ENCODE measurements at regions not wholly inside any gene's neighbourhood (a gene's known extent, or its start where the extent isn't known, plus 50 kb on each side); places are given as distances from the start of the nearest gene placed in this dataset.

DNA sequence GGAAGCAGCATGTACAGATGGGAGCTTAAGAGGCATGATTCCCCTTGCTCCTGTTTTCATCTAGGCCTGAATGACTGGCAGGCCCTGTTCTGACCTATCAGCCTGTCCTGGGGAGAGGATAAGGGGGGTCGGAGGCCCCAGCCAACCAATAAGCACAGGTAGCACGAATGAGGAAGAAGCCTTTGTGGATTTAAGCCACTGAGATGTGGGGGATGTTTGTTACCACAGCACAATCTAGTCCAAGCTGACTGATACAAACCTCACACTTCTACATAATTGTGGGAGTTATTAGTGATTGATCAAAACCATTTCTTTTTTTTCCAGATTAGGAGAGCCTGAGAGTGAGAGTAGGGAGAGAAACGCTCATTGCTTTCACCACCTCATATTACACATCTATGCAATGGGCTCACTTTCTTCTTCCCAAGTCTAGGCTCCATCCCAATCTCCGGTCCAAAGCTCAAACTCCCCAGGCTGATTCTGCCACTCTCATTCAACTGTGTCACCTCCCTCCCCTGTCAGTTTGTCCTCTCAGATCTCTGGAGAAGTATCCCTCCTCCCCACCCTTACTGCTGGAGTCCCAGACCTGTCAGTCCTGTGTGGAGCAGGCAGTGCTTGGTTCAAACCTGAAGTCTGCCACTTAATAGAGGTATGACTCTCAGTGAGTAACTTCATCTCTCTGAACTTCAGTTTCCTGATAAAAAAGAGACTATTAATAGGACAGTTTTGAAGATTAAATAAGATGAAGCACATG is 220.5 kb downstream of the PTPRU start:
- ATAC-seq (no peak), DNase-seq (ENCODE audit: low read depth in 1 of 2, low spot score in 1 of 2) (no peak), FAIRE-seq (no peak)
- Histone ChIP-seq H3K4me2 (no peak overlapping the region), H3K4me3 (no peak overlapping the region), H3K4me1 (no peaks in the 10 kb centered on the region), H3K9me3 (no peaks in the 10 kb centered on the region), H3K27ac (no peak overlapping the region)
- ChIA-PET CTCF (no interaction called here), POLR2A (no interaction called here)
- WGBS (ENCODE audit: missing lambda C conversion rate) = 15% methylated on average over 4 of the region's 4 CpGs
- TF ChIP-seq JUN (IDR thresholded peaks at IDR 0.05) (no peak), RNF2 (IDR thresholded peaks at IDR 0.05; ENCODE audit: borderline replicate concordance, low read depth) (no peak), ZC3H11A (IDR thresholded peaks at IDR 0.05) (no peak), MAFK (IDR thresholded peaks at IDR 0.05; ENCODE audit: partially characterized antibody) (no peak), SREBF2 (IDR thresholded peaks at IDR 0.05) (no peak), HOXB5 (CRISPR knock-in tag; IDR thresholded peaks at IDR 0.05) (no peak), TFCP2L1 (CRISPR knock-in tag; IDR thresholded peaks at IDR 0.05) (no peak), KDM1A (IDR thresholded peaks at IDR 0.05; ENCODE audit: low read depth) (no peak), NFE2L2 (conservative IDR thresholded peaks at IDR 0.05; ENCODE audit: low read length) (no peak)
- TF ChIP-seq, protein P1, sequence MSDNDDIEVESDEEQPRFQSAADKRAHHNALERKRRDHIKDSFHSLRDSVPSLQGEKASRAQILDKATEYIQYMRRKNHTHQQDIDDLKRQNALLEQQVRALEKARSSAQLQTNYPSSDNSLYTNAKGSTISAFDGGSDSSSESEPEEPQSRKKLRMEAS (IDR thresholded peaks at IDR 0.05) = no peak

DNA sequence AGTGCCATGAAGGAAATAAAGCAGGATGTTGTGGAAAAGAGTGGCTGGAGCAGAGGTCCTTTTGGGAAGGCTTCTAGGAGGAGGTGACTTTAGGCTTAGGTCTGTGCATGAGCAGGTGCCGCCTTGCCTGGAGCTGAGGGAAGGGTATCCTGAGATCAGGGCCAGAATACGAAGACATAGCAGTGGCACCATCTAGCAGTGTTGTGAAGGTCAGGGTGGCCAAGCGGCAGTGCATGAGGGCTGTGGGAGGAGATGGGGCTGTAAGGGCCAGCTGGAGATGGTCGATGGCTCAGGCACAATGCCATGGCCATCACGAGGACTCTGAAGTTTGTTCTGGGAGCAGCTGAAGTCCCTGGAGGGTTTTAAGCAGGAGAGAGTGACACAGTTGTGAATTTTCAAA is 219.5 kb downstream of the PTPRU start:
- POLR2A ChIA-PET = no interaction called here
- FAIRE-seq (no peak), ATAC-seq (no peak), DNase-seq (ENCODE audit: low read depth in 1 of 2, low spot score in 1 of 2) (no peak)
- WGBS (ENCODE audit: missing lambda C conversion rate) = 29% methylated on average over 5 of the region's 5 CpGs
- no peaks in the 10 kb centered on the region for H3K9me3 ChIP-seq
- no peak for TF ChIP-seq JUNB (IDR thresholded peaks at IDR 0.05)
- TF ChIP-seq MAZ (IDR thresholded peaks at IDR 0.05; ENCODE audit: borderline replicate concordance, low read depth, low read length) = no peak
- TF ChIP-seq, protein P2, sequence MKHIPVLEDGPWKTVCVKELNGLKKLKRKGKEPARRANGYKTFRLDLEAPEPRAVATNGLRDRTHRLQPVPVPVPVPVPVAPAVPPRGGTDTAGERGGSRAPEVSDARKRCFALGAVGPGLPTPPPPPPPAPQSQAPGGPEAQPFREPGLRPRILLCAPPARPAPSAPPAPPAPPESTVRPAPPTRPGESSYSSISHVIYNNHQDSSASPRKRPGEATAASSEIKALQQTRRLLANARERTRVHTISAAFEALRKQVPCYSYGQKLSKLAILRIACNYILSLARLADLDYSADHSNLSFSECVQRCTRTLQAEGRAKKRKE (CRISPR knock-in tag; IDR thresholded peaks at IDR 0.05; ENCODE audit: low read depth) = no peak
- TF ChIP-seq POLR2A (IDR thresholded peaks at IDR 0.05; ENCODE audit: low read length) = no peak
- TF ChIP-seq HOXB5 (CRISPR knock-in tag; IDR thresholded peaks at IDR 0.05) = no peak
- no peak for TF ChIP-seq FOSB (CRISPR knock-in tag; IDR thresholded peaks at IDR 0.05)
- no peak for TF ChIP-seq FOXS1 (CRISPR knock-in tag; IDR thresholded peaks at IDR 0.05)
- TF ChIP-seq E2F6 (IDR thresholded peaks at IDR 0.05; ENCODE audit: borderline replicate concordance, low read depth) = no peak
- TF ChIP-seq HOXB13 (CRISPR knock-in tag; IDR thresholded peaks at IDR 0.05; ENCODE audit: low read depth) = no peak
- TF ChIP-seq NFE2L2 (conservative IDR thresholded peaks at IDR 0.05; ENCODE audit: low read length) = no peak
- TF ChIP-seq RNF2 (IDR thresholded peaks at IDR 0.05; ENCODE audit: borderline replicate concordance, low read depth) = no peak
- TF ChIP-seq EP300 (IDR thresholded peaks at IDR 0.05) = no peak
- no peak overlapping the region for H3K27ac ChIP-seq
- H3K4me2 ChIP-seq = no peak overlapping the region
- CTCF ChIA-PET = no interaction called here
- H3K4me3 ChIP-seq = no peak overlapping the region
- H3K4me1 ChIP-seq = no peaks in the 10 kb centered on the region

- TF ChIP-seq RAD21 (conservative IDR thresholded peaks at IDR 0.05 in 1 of 2, IDR thresholded peaks at IDR 0.05 in 1 of 2) = no peak
- TF ChIP-seq POLR2A (IDR thresholded peaks at IDR 0.05; ENCODE audit: low read length) = no peak
- TF ChIP-seq HOXB13 (CRISPR knock-in tag; IDR thresholded peaks at IDR 0.05; ENCODE audit: low read depth) = no peak
- no peak for TF ChIP-seq SMC3 (IDR thresholded peaks at IDR 0.05)
- TF ChIP-seq MAFK (IDR thresholded peaks at IDR 0.05; ENCODE audit: partially characterized antibody) = no peak
- no peak for TF ChIP-seq EP300 (IDR thresholded peaks at IDR 0.05)
- TF ChIP-seq GATA3 (IDR thresholded peaks at IDR 0.05; ENCODE audit: borderline replicate concordance) = no peak
- TF ChIP-seq TP53 (CRISPR knock-in tag; IDR thresholded peaks at IDR 0.05) = no peak
- TF ChIP-seq CEBPB (IDR thresholded peaks at IDR 0.05) = no peak
- no peak for TF ChIP-seq ZFP36 (IDR thresholded peaks at IDR 0.05; ENCODE audit: borderline replicate concordance, partially characterized antibody)
- TF ChIP-seq JUNB (IDR thresholded peaks at IDR 0.05) = no peak
- TF ChIP-seq, protein P2 (CRISPR knock-in tag; IDR thresholded peaks at IDR 0.05; ENCODE audit: low read depth) = no peak
- TF ChIP-seq CBX2 (IDR thresholded peaks at IDR 0.05; ENCODE audit: borderline replicate concordance, low read depth) = no peak
- TF ChIP-seq USF2 (IDR thresholded peaks at IDR 0.05) = no peak
- Histone ChIP-seq H3K4me3 (no peak overlapping the region), H3K9me3 (no peaks in the 10 kb centered on the region), H3K4me2 (no peak overlapping the region), H3K4me1 (no peaks in the 10 kb centered on the region), H3K27ac (no peak overlapping the region)
- no peak for ATAC-seq
- no peak for FAIRE-seq
- 28% methylated on average over 5 of the region's 13 CpGs for WGBS (ENCODE audit: missing lambda C conversion rate)
- CTCF ChIA-PET = no interaction called here
- no peak for DNase-seq (ENCODE audit: low read depth in 1 of 2, low spot score in 1 of 2)
- POLR2A ChIA-PET = no interaction called here
Measured at GRCh38 chr1:29454616-29455380, 218.5 kb downstream of the PTPRU start.
